Neural cell (in vitro differentiated cells): ENCODE measurements at regions not wholly inside any gene's neighbourhood (a gene's known extent, or its start where the extent isn't known, plus 50 kb on each side); places are given as distances from the start of the nearest gene placed in this dataset.

Source experiments
- EP300 ChIP-seq: fragments of 450-650 bp; conservative IDR thresholded peaks from 2 replicates; pipeline ENCODE4 v1.6.1; 2014; ENCODE audit warnings: antibody characterized with exemption, mild to moderate bottlenecking, moderate library complexity; ENCODE audit not compliant: poor library complexity, severe bottlenecking
- EZH2 ChIP-seq: fragments of 200-600, 300-800 bp; shearing (Covaris generic), sonication (generic); IDR thresholded peaks from 2 replicates; pipeline ENCODE4 v1.6.1; 2014; ENCODE audit warnings: antibody characterized with exemption, low read length, borderline replicate concordance, mild to moderate bottlenecking; ENCODE audit not compliant: insufficient read depth, poor library complexity, severe bottlenecking
- MXI1 ChIP-seq: fragments of 450-650 bp; conservative IDR thresholded peaks from 2 replicates; pipeline ENCODE4 v1.6.1; 2014; ENCODE audit warnings: antibody characterized with exemption, mild to moderate bottlenecking; ENCODE audit not compliant: poor library complexity, severe bottlenecking
- POLR2AphosphoS5 ChIP-seq: IDR thresholded peaks from 2 replicates; pipeline ENCODE4 v1.6.1; 2012
- SMC3 ChIP-seq: fragments of 450-650 bp; conservative IDR thresholded peaks from 2 replicates; pipeline ENCODE4 v1.6.1; 2014; ENCODE audit warnings: antibody characterized with exemption, mild to moderate bottlenecking, moderate library complexity; ENCODE audit not compliant: poor library complexity
- TAF1 ChIP-seq: IDR thresholded peaks from 2 replicates; pipeline ENCODE4 v1.6.1; 2012; ENCODE audit warnings: low read depth
- TF ChIP-seq, protein P1 (sequence below): fragments of 450-650 bp; IDR thresholded peaks from 2 replicates; pipeline ENCODE4 v1.5.1; 2014; ENCODE audit warnings: antibody characterized with exemption, mild to moderate bottlenecking, moderate library complexity; ENCODE audit not compliant: poor library complexity, severe bottlenecking
- TF ChIP-seq, protein P2 (sequence below): IDR thresholded peaks from 2 replicates; pipeline ENCODE4 v1.6.1; 2012; ENCODE audit warnings: borderline replicate concordance

DNA sequence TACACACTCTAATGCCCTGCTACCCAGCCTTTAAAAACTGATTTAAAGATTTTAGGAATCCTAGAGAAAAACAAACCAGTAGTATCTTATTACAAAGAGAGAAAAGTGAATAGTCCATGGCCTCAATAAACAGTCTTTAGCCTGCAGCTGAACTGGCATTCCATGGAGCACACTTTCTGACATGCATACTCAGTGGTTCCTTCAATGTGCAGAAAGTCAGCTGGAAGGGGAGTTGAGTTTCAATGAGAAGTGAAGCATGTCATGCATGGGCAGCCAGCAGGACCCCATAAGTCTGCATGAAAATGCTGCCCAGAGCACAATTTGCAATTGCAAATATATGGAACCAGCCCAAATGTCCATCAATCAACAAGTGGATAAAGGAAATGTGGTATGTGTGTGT is 273.7 kb downstream of the UQCRFS1 start:
- TF ChIP-seq, protein P1, sequence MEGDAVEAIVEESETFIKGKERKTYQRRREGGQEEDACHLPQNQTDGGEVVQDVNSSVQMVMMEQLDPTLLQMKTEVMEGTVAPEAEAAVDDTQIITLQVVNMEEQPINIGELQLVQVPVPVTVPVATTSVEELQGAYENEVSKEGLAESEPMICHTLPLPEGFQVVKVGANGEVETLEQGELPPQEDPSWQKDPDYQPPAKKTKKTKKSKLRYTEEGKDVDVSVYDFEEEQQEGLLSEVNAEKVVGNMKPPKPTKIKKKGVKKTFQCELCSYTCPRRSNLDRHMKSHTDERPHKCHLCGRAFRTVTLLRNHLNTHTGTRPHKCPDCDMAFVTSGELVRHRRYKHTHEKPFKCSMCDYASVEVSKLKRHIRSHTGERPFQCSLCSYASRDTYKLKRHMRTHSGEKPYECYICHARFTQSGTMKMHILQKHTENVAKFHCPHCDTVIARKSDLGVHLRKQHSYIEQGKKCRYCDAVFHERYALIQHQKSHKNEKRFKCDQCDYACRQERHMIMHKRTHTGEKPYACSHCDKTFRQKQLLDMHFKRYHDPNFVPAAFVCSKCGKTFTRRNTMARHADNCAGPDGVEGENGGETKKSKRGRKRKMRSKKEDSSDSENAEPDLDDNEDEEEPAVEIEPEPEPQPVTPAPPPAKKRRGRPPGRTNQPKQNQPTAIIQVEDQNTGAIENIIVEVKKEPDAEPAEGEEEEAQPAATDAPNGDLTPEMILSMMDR, result no peak
- TF ChIP-seq SMC3, result no peak
- TF ChIP-seq EP300, result no peak
- no peak for TF ChIP-seq POLR2AphosphoS5
- TF ChIP-seq, protein P2, sequence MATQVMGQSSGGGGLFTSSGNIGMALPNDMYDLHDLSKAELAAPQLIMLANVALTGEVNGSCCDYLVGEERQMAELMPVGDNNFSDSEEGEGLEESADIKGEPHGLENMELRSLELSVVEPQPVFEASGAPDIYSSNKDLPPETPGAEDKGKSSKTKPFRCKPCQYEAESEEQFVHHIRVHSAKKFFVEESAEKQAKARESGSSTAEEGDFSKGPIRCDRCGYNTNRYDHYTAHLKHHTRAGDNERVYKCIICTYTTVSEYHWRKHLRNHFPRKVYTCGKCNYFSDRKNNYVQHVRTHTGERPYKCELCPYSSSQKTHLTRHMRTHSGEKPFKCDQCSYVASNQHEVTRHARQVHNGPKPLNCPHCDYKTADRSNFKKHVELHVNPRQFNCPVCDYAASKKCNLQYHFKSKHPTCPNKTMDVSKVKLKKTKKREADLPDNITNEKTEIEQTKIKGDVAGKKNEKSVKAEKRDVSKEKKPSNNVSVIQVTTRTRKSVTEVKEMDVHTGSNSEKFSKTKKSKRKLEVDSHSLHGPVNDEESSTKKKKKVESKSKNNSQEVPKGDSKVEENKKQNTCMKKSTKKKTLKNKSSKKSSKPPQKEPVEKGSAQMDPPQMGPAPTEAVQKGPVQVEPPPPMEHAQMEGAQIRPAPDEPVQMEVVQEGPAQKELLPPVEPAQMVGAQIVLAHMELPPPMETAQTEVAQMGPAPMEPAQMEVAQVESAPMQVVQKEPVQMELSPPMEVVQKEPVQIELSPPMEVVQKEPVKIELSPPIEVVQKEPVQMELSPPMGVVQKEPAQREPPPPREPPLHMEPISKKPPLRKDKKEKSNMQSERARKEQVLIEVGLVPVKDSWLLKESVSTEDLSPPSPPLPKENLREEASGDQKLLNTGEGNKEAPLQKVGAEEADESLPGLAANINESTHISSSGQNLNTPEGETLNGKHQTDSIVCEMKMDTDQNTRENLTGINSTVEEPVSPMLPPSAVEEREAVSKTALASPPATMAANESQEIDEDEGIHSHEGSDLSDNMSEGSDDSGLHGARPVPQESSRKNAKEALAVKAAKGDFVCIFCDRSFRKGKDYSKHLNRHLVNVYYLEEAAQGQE, result no peak
- TF ChIP-seq EZH2, result no peak
- no peak for TF ChIP-seq MXI1
- no peak for TF ChIP-seq TAF1
